ENCODE measurements at regions not wholly inside any gene's neighbourhood (a gene's known extent, or its start where the extent isn't known, plus 50 kb on each side); places are given as distances from the start of the nearest gene placed in this dataset.

GRCh38 chr13:46996316-46997030 lies 99.6 kb upstream of the HTR2A start:
- Histone ChIP-seq H2AFZ (ENCODE audit: low read length) (no peak overlapping the region), H4K20me1 (ENCODE audit: insufficient read depth, low read length, poor library complexity, severe bottlenecking) (no peaks in the 10 kb centered on the region), H3K4me2 (ENCODE audit: low read depth, low read length, poor library complexity, severe bottlenecking) (no peak overlapping the region)

GRCh38 chr13:46995874-46996273 lies 99.0 kb upstream of the HTR2A start:
- no peak overlapping the region for H3K4me2 ChIP-seq (ENCODE audit: low read depth, low read length, poor library complexity, severe bottlenecking)
- no peaks in the 10 kb centered on the region for H4K20me1 ChIP-seq (ENCODE audit: insufficient read depth, low read length, poor library complexity, severe bottlenecking)
- TF ChIP-seq EZH2phosphoT487 (IDR thresholded peaks at IDR 0.05; ENCODE audit: borderline replicate concordance), result no peak
- TF ChIP-seq CTCF (conservative IDR thresholded peaks at IDR 0.05; ENCODE audit: low read length), result no peak
- H3K9me3 ChIP-seq (ENCODE audit: insufficient read depth, low read depth, low read length), result no peaks in the 10 kb centered on the region
- no peak overlapping the region for H2AFZ ChIP-seq (ENCODE audit: low read length)
- H3F3A ChIP-seq (ENCODE audit: low read depth), result no peaks in the 10 kb centered on the region
- H3K4me3 ChIP-seq (ENCODE audit: low read length, poor library complexity, severe bottlenecking), result no peak overlapping the region
- no peaks in the 10 kb centered on the region for H3K36me3 ChIP-seq (ENCODE audit: insufficient read depth, low read length)
- H3K79me2 ChIP-seq (ENCODE audit: insufficient read depth, low read length), result no peaks in the 10 kb centered on the region
- H3K9ac ChIP-seq (ENCODE audit: low read depth, low read length, poor library complexity, severe bottlenecking), result no peak overlapping the region
- no peaks in the 10 kb centered on the region for H3K27me3 ChIP-seq (ENCODE audit: insufficient read depth, low read length, poor library complexity, severe bottlenecking)
- H3K4me1 ChIP-seq (ENCODE audit: insufficient read depth, low read length, poor library complexity, severe bottlenecking), result no peaks in the 10 kb centered on the region
- H3K9me2 ChIP-seq (replicated peaks; ENCODE audit: low read depth, low read length), result no peaks in the 10 kb centered on the region

More at GRCh38 chr13:46996316-46997030, 99.6 kb upstream of the HTR2A start:
- Histone ChIP-seq H3K9ac (ENCODE audit: low read depth, low read length, poor library complexity, severe bottlenecking) (no peak overlapping the region), H3K79me2 (ENCODE audit: insufficient read depth, low read length) (no peaks in the 10 kb centered on the region), H3K4me1 (ENCODE audit: insufficient read depth, low read length, poor library complexity, severe bottlenecking) (no peaks in the 10 kb centered on the region), H3K4me3 (ENCODE audit: low read length, poor library complexity, severe bottlenecking) (no peak overlapping the region), H3K27me3 (ENCODE audit: insufficient read depth, low read length, poor library complexity, severe bottlenecking) (no peaks in the 10 kb centered on the region), H3K36me3 (ENCODE audit: insufficient read depth, low read length) (no peaks in the 10 kb centered on the region), H3F3A (ENCODE audit: low read depth) (no peaks in the 10 kb centered on the region), H3K9me3 (ENCODE audit: insufficient read depth, low read depth, low read length) (no peaks in the 10 kb centered on the region), H3K9me2 (replicated peaks; ENCODE audit: low read depth, low read length) (no peaks in the 10 kb centered on the region)
- TF ChIP-seq CTCF (conservative IDR thresholded peaks at IDR 0.05; ENCODE audit: low read length), result no peak
- TF ChIP-seq EZH2phosphoT487 (IDR thresholded peaks at IDR 0.05; ENCODE audit: borderline replicate concordance), result no peak

GRCh38 chr13:46994492-46994891 lies 97.6 kb upstream of the HTR2A start:
- Histone ChIP-seq H3K9me2 (replicated peaks; ENCODE audit: low read depth, low read length) (no peaks in the 10 kb centered on the region), H3K9ac (ENCODE audit: low read depth, low read length, poor library complexity, severe bottlenecking) (no peak overlapping the region)
- no peak for TF ChIP-seq CTCF (conservative IDR thresholded peaks at IDR 0.05; ENCODE audit: low read length)
- no peak for TF ChIP-seq EZH2phosphoT487 (IDR thresholded peaks at IDR 0.05; ENCODE audit: borderline replicate concordance)

More at GRCh38 chr13:46994492-46994891, 97.6 kb upstream of the HTR2A start:
- no peak overlapping the region for H2AFZ ChIP-seq (ENCODE audit: low read length)
- H3K9me3 ChIP-seq (ENCODE audit: insufficient read depth, low read depth, low read length), result no peaks in the 10 kb centered on the region
- H3K4me3 ChIP-seq (ENCODE audit: low read length, poor library complexity, severe bottlenecking), result no peak overlapping the region
- H3F3A ChIP-seq (ENCODE audit: low read depth), result no peaks in the 10 kb centered on the region
- H3K27me3 ChIP-seq (ENCODE audit: insufficient read depth, low read length, poor library complexity, severe bottlenecking), result no peaks in the 10 kb centered on the region
- H3K79me2 ChIP-seq (ENCODE audit: insufficient read depth, low read length), result no peaks in the 10 kb centered on the region
- H3K36me3 ChIP-seq (ENCODE audit: insufficient read depth, low read length), result no peaks in the 10 kb centered on the region
- H3K4me1 ChIP-seq (ENCODE audit: insufficient read depth, low read length, poor library complexity, severe bottlenecking), result no peaks in the 10 kb centered on the region
- no peaks in the 10 kb centered on the region for H4K20me1 ChIP-seq (ENCODE audit: insufficient read depth, low read length, poor library complexity, severe bottlenecking)
- no peak overlapping the region for H3K4me2 ChIP-seq (ENCODE audit: low read depth, low read length, poor library complexity, severe bottlenecking)

All from Loucy (cell line).